HK-2 (cell line): ENCODE measurements at regions not wholly inside any gene's neighbourhood (a gene's known extent, or its start where the extent isn't known, plus 50 kb on each side); places are given as distances from the start of the nearest gene placed in this dataset.
"Not testable (repeated sequence)": the region's sequence is repeated elsewhere in the genome, so short reads cannot be mapped to it uniquely, and the experiment has no call there.

Source experiments
- DNase-seq: peaks from one replicate; pipeline ENCODE4 v3.0.0-alpha.2; 2018; ENCODE audit not compliant: unreplicated experiment

GRCh38 chr1:193416226-193417024, 230.0 kb upstream of the B3GALT2 start:
- no peak for DNase-seq

GRCh38 chr1:193415256-193415655, 228.8 kb upstream of the B3GALT2 start:
- no peak for DNase-seq

- DNase-seq = no peak
These were observed 227.0 kb upstream of the B3GALT2 start for GRCh38 chr1:193413376-193413775.

GRCh38 chr1:193412748-193413147, 226.3 kb upstream of the B3GALT2 start:
- no peak for DNase-seq

GRCh38 chr1:193411714-193412113, 225.3 kb upstream of the B3GALT2 start:
- DNase-seq = no peak

GRCh38 chr1:193411215-193411614, 224.8 kb upstream of the B3GALT2 start:
- no peak for DNase-seq

GRCh38 chr1:193408782-193409293, 222.4 kb upstream of the B3GALT2 start:
- peak; percentile 73 for DNase-seq

- no peak for DNase-seq
These were observed 220.5 kb upstream of the B3GALT2 start for GRCh38 chr1:193406901-193407300.

- no peak for DNase-seq
These were observed 217.8 kb upstream of the B3GALT2 start for GRCh38 chr1:193404236-193404635.

GRCh38 chr1:193402977-193403376, 216.6 kb upstream of the B3GALT2 start:
- DNase-seq = no peak

GRCh38 chr1:193402037-193402436, 215.6 kb upstream of the B3GALT2 start:
- DNase-seq = no peak

- no peak for DNase-seq
These were observed 207.9 kb upstream of the B3GALT2 start for GRCh38 chr1:193394336-193394735.

- no peak for DNase-seq
These were observed 206.3 kb upstream of the B3GALT2 start for GRCh38 chr1:193392686-193393085.

GRCh38 chr1:193388683-193389082, 202.3 kb upstream of the B3GALT2 start:
- DNase-seq = no peak

- DNase-seq = no peak
These were observed 201.8 kb upstream of the B3GALT2 start for GRCh38 chr1:193388165-193388564.

GRCh38 chr1:193387406-193387805, 201.0 kb upstream of the B3GALT2 start:
- no peak for DNase-seq

- DNase-seq = not testable (repeated sequence)
These were observed 192.0 kb upstream of the B3GALT2 start for GRCh38 chr1:193378451-193378850.

GRCh38 chr1:193377472-193377871, 191.1 kb upstream of the B3GALT2 start:
- no peak for DNase-seq

GRCh38 chr1:193372553-193372952, 186.1 kb upstream of the B3GALT2 start:
- no peak for DNase-seq

GRCh38 chr1:193368302-193368701, 181.9 kb upstream of the B3GALT2 start:
- DNase-seq = no peak

GRCh38 chr1:193367863-193368262, 181.4 kb upstream of the B3GALT2 start:
- DNase-seq = no peak

- no peak for DNase-seq
These were observed 180.5 kb upstream of the B3GALT2 start for GRCh38 chr1:193366764-193367507.

GRCh38 chr1:193365966-193366365, 179.6 kb upstream of the B3GALT2 start:
- no peak for DNase-seq
